ENCODE measurements at regions not wholly inside any gene's neighbourhood (a gene's known extent, or its start where the extent isn't known, plus 50 kb on each side); places are given as distances from the start of the nearest gene placed in this dataset.

DNA sequence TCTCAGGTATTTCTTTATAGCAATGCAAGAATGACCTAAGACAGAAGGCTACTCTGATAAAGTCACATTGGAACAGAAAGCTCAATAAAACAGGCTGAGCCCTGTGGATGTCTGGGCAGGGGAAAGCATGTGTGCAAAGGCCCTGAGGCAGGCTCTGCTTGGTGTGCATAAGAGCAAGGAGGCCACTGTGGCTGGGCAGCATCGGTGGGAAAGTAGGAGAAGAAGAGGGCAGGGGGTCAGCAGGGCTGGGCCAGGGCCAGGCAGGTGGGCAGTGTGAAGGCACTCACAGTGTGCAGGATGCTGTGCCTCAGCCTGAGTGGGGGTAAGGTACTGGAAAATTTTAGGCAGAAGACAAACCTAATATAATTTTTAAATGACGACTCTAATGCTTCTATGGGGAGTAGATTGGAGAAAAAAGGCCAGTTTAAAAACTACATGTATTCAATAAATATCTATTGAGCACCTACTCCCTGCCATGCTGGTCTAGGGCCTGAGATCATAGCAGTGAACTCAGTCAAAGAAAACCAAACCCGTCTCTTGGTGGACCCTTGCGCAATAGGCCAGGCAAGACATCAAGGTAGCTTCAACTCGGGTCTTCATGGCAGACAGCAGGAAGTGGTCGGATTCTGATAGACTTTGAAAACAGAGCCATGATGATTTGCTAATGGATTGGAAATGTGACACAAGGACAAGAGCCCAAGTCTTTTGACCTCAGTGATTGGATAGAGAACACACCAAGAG, 572.3 kb downstream of the TCERG1L start:
- Histone ChIP-seq H3K4me1 (ENCODE audit: control insufficient read depth in 1 of 2, insufficient read depth in 1 of 2, low read depth in 1 of 2, low read length in 1 of 2) (no peaks in the 10 kb centered on the region), H3K27me3 (no peaks in the 10 kb centered on the region), H3K36me3 (no peaks in the 10 kb centered on the region), H3K9me3 (no peaks in the 10 kb centered on the region), H3K4me3 (ENCODE audit: low read depth in 1 of 2, low read length in 1 of 2) (no peak overlapping the region), H3K27ac (no peak overlapping the region)
- TF ChIP-seq, protein P1, sequence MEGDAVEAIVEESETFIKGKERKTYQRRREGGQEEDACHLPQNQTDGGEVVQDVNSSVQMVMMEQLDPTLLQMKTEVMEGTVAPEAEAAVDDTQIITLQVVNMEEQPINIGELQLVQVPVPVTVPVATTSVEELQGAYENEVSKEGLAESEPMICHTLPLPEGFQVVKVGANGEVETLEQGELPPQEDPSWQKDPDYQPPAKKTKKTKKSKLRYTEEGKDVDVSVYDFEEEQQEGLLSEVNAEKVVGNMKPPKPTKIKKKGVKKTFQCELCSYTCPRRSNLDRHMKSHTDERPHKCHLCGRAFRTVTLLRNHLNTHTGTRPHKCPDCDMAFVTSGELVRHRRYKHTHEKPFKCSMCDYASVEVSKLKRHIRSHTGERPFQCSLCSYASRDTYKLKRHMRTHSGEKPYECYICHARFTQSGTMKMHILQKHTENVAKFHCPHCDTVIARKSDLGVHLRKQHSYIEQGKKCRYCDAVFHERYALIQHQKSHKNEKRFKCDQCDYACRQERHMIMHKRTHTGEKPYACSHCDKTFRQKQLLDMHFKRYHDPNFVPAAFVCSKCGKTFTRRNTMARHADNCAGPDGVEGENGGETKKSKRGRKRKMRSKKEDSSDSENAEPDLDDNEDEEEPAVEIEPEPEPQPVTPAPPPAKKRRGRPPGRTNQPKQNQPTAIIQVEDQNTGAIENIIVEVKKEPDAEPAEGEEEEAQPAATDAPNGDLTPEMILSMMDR (IDR thresholded peaks at IDR 0.05): no peak

DNA sequence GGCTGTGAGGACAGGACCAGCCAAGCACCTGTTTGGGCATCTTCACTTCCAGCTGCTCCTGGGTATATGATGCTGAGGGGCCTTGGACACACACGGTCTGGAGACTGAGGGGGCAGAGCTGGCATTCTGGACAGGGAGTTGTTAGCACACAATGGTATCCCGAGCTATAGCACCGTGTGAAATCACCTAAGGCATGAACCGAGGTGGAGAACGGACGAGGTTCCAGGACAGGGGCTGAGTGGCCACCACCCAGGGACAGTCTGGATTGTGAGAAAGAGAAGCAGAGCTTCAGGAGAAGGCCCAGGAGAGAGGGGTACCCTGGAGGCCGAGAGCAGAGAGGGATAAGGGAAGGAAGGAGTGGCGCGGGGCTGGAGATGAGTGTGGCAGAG, 571.8 kb downstream of the TCERG1L start:
- H3K27ac ChIP-seq: no peak overlapping the region
- TF ChIP-seq, protein P1 (IDR thresholded peaks at IDR 0.05): no peak
- H3K36me3 ChIP-seq: no peaks in the 10 kb centered on the region
- no peak overlapping the region for H3K4me3 ChIP-seq (ENCODE audit: low read depth in 1 of 2, low read length in 1 of 2)
- no peaks in the 10 kb centered on the region for H3K27me3 ChIP-seq
- no peaks in the 10 kb centered on the region for H3K9me3 ChIP-seq
- no peaks in the 10 kb centered on the region for H3K4me1 ChIP-seq (ENCODE audit: control insufficient read depth in 1 of 2, insufficient read depth in 1 of 2, low read depth in 1 of 2, low read length in 1 of 2)

DNA sequence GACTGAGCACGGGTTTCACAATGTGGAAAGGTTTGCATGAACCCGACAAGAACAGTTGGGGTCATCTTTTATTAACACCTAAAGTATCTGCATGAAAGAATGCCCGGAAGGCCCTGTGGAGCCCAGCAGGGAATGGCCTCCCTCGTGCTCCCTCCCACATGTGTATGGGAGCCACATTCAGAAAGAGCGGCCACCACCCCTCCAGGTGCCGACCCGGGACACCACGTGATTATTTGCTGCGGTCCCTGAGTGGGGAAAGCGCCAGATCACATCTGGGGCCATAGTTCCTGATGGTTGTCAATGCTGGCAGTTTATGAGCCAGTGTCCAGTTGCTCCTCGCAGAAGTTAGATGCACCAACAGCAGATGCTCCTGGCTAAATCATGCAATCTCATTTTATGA, 571.4 kb downstream of the TCERG1L start:
- TF ChIP-seq, protein P1 (IDR thresholded peaks at IDR 0.05): no peak
- H3K27ac ChIP-seq: no peak overlapping the region
- H3K4me1 ChIP-seq (ENCODE audit: control insufficient read depth in 1 of 2, insufficient read depth in 1 of 2, low read depth in 1 of 2, low read length in 1 of 2): no peaks in the 10 kb centered on the region
- H3K27me3 ChIP-seq: no peaks in the 10 kb centered on the region
- no peak overlapping the region for H3K4me3 ChIP-seq (ENCODE audit: low read depth in 1 of 2, low read length in 1 of 2)
- no peaks in the 10 kb centered on the region for H3K36me3 ChIP-seq
- H3K9me3 ChIP-seq: no peaks in the 10 kb centered on the region

DNA sequence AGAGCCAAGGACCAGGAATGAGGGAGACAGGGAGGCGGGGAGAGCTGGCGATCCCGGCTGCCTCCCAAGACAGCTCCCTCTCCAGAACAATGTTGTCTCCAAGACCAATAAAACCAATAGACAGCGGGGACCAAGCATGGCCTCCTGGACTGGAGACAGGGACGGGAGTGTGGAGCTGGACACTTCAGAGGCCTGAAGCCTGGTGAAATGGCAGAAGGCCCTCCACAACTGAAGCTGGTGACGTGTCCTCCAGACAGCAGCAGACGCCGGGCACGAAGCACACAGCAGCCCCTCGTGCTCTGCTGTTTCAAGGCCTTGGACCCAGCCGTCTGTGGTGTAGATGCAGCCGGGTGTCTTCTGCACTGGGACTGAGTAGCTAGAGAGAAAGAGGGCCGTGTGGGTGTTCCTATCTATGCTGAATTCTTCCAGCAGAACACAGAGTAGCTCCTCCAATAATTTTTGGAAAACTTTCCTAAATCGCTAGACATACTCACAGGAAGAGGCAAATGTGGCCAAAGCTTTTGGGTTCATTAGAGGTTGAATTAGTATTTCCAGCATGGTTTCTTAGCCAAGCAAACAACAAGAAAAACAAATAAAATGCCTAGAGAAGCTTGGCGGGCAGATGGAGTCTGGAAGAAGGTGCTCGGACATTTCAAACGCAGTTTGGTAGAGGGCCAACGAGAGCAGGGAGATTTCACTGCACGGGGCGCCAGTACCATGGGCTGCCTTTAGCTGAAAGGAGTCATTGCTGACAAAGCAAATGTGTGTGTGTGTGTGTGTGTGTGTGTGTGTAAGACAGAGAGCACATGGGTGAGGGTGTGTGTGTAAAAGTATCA, 570.4 kb downstream of the TCERG1L start:
- Histone ChIP-seq H3K9me3 (no peaks in the 10 kb centered on the region), H3K36me3 (no peaks in the 10 kb centered on the region), H3K4me3 (ENCODE audit: low read depth in 1 of 2, low read length in 1 of 2) (no peak overlapping the region), H3K4me1 (ENCODE audit: control insufficient read depth in 1 of 2, insufficient read depth in 1 of 2, low read depth in 1 of 2, low read length in 1 of 2) (no peaks in the 10 kb centered on the region), H3K27ac (no peak overlapping the region), H3K27me3 (no peaks in the 10 kb centered on the region)
- TF ChIP-seq, protein P1 (IDR thresholded peaks at IDR 0.05): no peak

DNA sequence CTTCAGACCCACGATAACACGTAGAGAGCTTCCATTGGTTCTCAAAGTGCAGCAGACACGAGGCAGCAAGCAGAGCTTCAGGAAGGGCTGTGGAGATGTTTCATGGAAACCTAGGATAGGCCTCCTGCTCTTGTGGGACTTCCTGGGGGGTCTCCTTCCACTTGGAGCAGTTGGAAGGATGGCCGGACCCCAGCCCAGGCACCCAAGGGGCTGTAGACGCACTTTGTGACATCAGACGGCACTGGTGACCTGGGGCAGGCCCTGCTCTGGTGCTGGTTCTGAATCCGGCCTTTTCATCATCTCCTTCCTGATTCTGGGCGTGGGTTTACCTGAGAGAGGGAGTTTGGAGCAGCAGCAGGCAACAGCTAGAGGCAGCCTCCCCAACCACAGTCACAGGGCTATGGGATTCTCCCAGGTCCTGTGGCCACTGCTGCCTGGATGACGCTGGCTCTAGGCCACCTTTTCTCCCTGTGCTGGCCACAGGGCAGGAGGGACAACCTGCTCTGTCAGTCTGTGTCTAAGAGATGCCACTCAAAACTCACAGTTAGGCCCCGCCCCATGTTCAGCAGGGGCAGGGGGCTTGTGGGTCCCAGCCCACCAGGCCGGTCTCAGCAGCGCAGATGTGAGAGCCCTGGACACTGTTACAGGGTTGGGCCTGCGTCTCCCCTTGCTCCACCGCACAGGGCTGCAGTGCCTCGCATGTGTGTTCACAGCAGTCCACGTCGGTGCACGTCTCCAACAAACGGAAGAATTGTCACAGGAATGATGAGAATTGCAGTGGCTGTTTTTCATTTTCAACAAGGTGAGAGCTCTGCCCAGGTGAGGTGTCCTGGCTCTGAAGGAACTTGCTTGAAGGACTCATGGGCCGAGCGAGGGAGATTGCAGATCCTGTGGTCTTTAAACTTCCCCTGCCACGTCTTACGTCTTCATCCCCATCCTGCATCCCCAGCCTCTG, 569.3 kb downstream of the TCERG1L start:
- Histone ChIP-seq H3K4me1 (ENCODE audit: control insufficient read depth in 1 of 2, insufficient read depth in 1 of 2, low read depth in 1 of 2, low read length in 1 of 2) (no peaks in the 10 kb centered on the region), H3K36me3 (no peaks in the 10 kb centered on the region), H3K4me3 (ENCODE audit: low read depth in 1 of 2, low read length in 1 of 2) (no peak overlapping the region), H3K27ac (no peak overlapping the region), H3K27me3 (no peaks in the 10 kb centered on the region), H3K9me3 (no peaks in the 10 kb centered on the region)
- TF ChIP-seq, protein P1 (IDR thresholded peaks at IDR 0.05): no peak
